HG03095 (cell line): ENCODE measurements at regions not wholly inside any gene's neighbourhood (a gene's known extent, or its start where the extent isn't known, plus 50 kb on each side); places are given as distances from the start of the nearest gene placed in this dataset.
"Not testable (repeated sequence)": the region's sequence is repeated elsewhere in the genome, so short reads cannot be mapped to it uniquely, and the experiment has no call there.

Source experiments
- ATAC-seq: cut with Tn5 transposase; IDR thresholded peaks from one replicate; pipeline ENCODE4 v1.9.1; 2021; ENCODE audit warnings: moderate library complexity; ENCODE audit not compliant: unreplicated experiment

GRCh38 chr6:26232306-26232939 is 132.6 kb upstream of the BTN3A2 start:
- no peak for ATAC-seq

GRCh38 chr6:26232940-26233648 is 131.9 kb upstream of the BTN3A2 start:
- ATAC-seq, result no peak

GRCh38 chr6:26233649-26234420 is 131.2 kb upstream of the BTN3A2 start:
- ATAC-seq, result peak; percentile 44

GRCh38 chr6:26234421-26235301 is 130.3 kb upstream of the BTN3A2 start:
- peak; percentile 47 for ATAC-seq

- ATAC-seq, result no peak
These were observed 129.7 kb upstream of the BTN3A2 start for GRCh38 chr6:26235302-26235670.

GRCh38 chr6:26239415-26239814 is 125.6 kb upstream of the BTN3A2 start:
- ATAC-seq, result not testable (repeated sequence)

DNA sequence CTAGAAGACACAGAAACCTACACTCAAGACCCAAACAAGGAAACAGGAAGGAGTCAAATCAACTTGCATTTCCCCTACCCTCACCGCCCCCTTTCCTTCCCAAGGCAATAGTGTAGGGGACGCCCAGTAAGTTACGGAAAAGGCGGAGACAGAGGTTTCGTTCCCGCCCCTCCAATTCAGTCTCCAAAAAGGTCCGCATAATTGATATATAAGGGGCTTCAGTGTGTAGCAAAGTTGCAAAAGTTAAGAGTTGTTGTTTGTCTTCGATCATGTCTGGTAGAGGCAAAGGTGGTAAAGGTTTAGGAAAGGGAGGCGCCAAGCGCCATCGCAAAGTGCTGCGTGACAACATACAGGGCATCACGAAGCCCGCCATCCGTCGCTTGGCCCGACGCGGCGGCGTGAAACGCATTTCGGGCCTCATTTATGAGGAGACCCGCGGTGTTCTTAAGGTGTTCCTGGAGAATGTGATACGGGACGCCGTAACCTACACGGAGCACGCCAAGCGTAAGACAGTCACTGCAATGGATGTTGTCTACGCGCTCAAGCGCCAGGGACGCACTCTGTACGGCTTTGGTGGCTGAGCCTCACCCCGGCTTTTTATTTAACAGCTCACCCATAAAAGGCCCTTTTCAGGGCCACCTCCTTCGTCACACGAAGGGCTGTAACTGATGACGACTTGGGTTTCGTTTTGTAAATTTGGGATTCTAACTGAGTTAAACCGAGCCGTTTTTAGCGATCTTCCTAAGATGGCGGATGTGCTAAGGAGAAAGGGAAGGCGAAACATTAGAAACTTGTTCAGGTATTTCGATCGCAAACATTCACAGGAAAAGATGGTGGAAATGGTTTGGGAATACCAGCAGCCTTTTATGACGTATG is 124.6 kb upstream of the BTN3A2 start:
- peak; percentile 45 for ATAC-seq

DNA sequence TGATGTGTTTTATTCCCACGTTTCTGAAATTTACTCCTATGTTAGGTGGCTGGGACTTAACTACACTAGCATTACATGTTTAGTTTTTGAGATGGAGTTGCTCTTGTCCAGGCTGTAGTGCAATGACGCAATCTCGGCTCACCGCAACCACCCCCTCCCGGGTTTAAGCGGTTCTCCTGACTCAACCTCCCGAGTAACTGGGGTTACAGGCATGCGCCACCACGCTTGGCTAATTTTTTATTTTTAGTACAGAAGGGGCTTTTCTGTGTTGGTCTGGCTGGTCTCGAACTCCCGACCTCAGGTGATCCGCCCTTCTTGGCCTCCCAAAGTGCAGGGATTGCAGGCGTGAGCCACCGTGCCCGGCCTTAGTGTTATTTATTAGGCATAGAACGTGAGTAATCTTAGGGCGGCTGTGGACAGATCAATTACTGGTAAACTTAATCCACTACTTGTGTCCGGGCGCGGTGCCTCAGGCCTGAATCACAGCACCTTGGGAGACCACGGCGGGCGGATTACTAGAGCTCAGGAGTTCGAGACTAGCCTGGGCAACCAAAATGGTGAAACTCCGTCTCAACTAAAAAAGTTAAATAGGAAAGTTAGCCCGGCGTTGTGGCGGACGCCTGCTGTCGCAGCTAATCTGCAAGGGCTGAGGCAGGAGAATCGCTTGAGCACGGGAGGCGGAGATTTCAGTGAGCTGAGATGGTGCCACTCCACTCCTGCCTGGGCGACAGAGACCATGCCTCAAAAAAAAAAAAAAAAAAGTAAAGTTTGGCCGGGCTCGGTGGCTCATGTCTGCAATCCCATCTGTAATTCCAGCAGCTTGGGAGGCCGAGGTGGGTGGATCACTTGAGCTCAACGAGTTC is 123.7 kb upstream of the BTN3A2 start:
- no peak for ATAC-seq

- ATAC-seq, result no peak
These were observed 121.9 kb upstream of the BTN3A2 start for GRCh38 chr6:26243132-26243531.

- no peak for ATAC-seq
These were observed 121.2 kb upstream of the BTN3A2 start for GRCh38 chr6:26243752-26244151.

DNA sequence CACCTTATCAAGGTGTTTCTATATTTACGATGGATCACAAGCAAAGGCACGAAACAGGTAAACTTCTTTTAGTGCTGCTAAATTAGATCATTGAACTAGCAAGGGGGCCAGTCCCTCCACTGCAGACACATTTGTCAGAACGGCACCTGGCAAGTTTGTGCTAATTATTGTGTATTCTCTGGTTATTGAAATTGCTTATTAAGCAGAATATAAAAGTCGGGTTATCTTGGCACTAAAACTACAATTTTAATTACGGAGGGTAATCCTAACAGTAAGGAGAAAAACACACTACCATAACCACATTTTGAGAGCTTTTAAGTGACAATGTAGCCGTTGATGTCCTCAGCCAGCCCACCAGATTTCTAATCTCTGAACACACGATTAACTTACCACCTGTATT is 118.9 kb upstream of the BTN3A2 start:
- no peak for ATAC-seq

GRCh38 chr6:26246553-26246952 is 118.4 kb upstream of the BTN3A2 start:
- no peak for ATAC-seq

DNA sequence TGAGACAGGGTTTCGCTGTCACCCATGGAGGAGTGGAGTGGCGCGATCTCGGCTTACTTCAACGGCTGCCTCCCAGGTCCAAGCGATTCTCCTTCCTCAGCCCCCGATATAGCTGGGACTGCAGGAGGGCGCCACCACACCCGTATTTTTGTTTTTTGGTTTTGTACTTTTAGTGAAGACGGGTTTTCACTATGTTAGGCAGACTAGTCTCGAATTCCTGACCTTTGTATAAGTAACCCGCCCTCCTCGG is 115.4 kb upstream of the BTN3A2 start:
- peak; percentile 12 for ATAC-seq

- ATAC-seq, result peak; percentile 42
These were observed 114.9 kb upstream of the BTN3A2 start for GRCh38 chr6:26249957-26250697.

GRCh38 chr6:26250698-26251044 is 114.3 kb upstream of the BTN3A2 start:
- no peak for ATAC-seq

DNA sequence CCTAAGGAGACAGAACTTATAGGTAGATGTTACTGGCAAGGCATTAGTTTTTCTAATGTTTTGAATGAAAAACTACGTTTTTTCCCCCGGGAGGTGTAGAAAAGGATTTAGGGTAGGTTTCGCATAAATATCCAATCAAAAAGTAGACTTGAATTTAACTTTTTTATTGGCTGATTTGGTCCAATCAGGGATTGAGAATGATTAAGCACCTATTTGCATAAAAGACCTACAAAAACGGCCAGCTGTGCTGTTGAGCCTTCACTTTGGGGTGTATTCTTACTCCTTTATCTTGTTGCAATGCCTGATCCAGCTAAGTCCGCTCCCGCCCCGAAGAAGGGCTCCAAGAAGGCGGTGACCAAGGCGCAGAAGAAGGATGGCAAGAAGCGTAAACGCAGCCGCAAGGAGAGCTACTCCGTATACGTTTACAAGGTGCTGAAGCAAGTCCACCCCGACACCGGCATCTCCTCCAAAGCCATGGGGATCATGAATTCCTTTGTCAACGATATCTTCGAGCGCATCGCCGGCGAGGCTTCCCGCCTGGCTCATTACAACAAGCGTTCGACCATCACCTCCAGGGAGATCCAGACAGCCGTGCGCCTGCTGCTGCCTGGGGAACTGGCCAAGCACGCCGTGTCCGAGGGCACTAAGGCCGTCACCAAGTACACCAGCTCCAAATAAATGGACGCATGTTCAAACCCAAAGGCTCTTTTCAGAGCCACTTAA is 113.5 kb upstream of the BTN3A2 start:
- peak; percentile 41 for ATAC-seq

- no peak for ATAC-seq
These were observed 112.9 kb upstream of the BTN3A2 start for GRCh38 chr6:26252077-26252472.

DNA sequence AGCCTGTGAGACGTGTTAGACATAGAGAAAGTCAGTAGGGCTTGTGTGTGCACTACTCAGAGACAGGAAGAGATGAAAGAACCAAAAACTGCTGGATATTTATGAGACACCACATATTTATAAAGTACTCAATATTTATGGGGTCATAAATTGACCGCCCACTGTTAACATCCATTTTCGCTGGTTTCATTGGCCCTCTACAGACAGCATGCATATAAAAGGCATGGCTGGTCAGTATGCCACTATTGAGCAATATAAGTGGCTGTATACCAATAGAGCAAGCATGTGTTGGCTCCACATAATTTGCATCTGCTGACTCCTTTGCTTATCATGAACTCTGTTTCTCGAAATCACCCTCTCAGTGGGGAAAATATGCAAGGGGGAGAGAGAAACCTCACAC is 110.3 kb upstream of the BTN3A2 start:
- no peak for ATAC-seq
